ENCODE measurements at regions not wholly inside any gene's neighbourhood (a gene's known extent, or its start where the extent isn't known, plus 50 kb on each side); places are given as distances from the start of the nearest gene placed in this dataset.

- peak in 1 of 2 experiments; percentile 3 for DNase-seq
- TF ChIP-seq POLR2A (IDR thresholded peaks at IDR 0.05; ENCODE audit: low read length) (no peak), GATA1 (IDR thresholded peaks at IDR 0.05; ENCODE audit: low read depth, low read length) (no peak)
These were observed 93.8 kb downstream of the DMRTA2 start for GRCh38 chr1:50329332-50329932.

- TF ChIP-seq POLR2A (IDR thresholded peaks at IDR 0.05; ENCODE audit: low read length), result no peak
- no peak for TF ChIP-seq GATA1 (IDR thresholded peaks at IDR 0.05; ENCODE audit: low read depth, low read length)
- no peak for DNase-seq
These were observed 94.7 kb downstream of the DMRTA2 start for GRCh38 chr1:50328552-50328951.

- TF ChIP-seq POLR2A (IDR thresholded peaks at IDR 0.05; ENCODE audit: low read length) (no peak), GATA1 (IDR thresholded peaks at IDR 0.05; ENCODE audit: low read depth, low read length) (no peak)
- no peak for DNase-seq
These were observed 97.2 kb downstream of the DMRTA2 start for GRCh38 chr1:50326026-50326425.

- TF ChIP-seq POLR2A (IDR thresholded peaks at IDR 0.05; ENCODE audit: low read length) (no peak), GATA1 (IDR thresholded peaks at IDR 0.05; ENCODE audit: low read depth, low read length) (no peak)
- no peak for DNase-seq
These were observed 100.7 kb downstream of the DMRTA2 start for GRCh38 chr1:50322579-50322978.

GRCh38 chr1:50318428-50318827 is 104.8 kb downstream of the DMRTA2 start:
- DNase-seq, result no peak
- no peak for TF ChIP-seq GATA1 (IDR thresholded peaks at IDR 0.05; ENCODE audit: low read depth, low read length)
- TF ChIP-seq POLR2A (IDR thresholded peaks at IDR 0.05; ENCODE audit: low read length), result no peak

- DNase-seq, result peak; percentile 44 to 55
- TF ChIP-seq POLR2A (IDR thresholded peaks at IDR 0.05; ENCODE audit: low read length) (no peak), GATA1 (IDR thresholded peaks at IDR 0.05; ENCODE audit: low read depth, low read length) (no peak)
These were observed 114.4 kb downstream of the DMRTA2 start for GRCh38 chr1:50308878-50309277.

- TF ChIP-seq GATA1 (IDR thresholded peaks at IDR 0.05; ENCODE audit: low read depth, low read length) (no peak), POLR2A (IDR thresholded peaks at IDR 0.05; ENCODE audit: low read length) (no peak)
- DNase-seq, result no peak
These were observed 117.4 kb downstream of the DMRTA2 start for GRCh38 chr1:50305808-50306207.

GRCh38 chr1:50300297-50300696 is 122.9 kb downstream of the DMRTA2 start:
- TF ChIP-seq GATA1 (IDR thresholded peaks at IDR 0.05; ENCODE audit: low read depth, low read length) (no peak), POLR2A (IDR thresholded peaks at IDR 0.05; ENCODE audit: low read length) (no peak)

GRCh38 chr1:50295566-50295965 is 127.7 kb downstream of the DMRTA2 start:
- no peak for DNase-seq
- no peak for TF ChIP-seq POLR2A (IDR thresholded peaks at IDR 0.05; ENCODE audit: low read length)
- TF ChIP-seq GATA1 (IDR thresholded peaks at IDR 0.05; ENCODE audit: low read depth, low read length), result no peak

More at GRCh38 chr1:50300297-50300696, 122.9 kb downstream of the DMRTA2 start:
- DNase-seq, result no peak

GRCh38 chr1:50292276-50292675 is 131.0 kb downstream of the DMRTA2 start:
- DNase-seq, result no peak
- TF ChIP-seq GATA1 (IDR thresholded peaks at IDR 0.05; ENCODE audit: low read depth, low read length), result no peak
- no peak for TF ChIP-seq POLR2A (IDR thresholded peaks at IDR 0.05; ENCODE audit: low read length)

- TF ChIP-seq GATA1 (IDR thresholded peaks at IDR 0.05; ENCODE audit: low read depth, low read length), result no peak
- DNase-seq, result no peak
These were observed 133.7 kb downstream of the DMRTA2 start for GRCh38 chr1:50289495-50289894.

- TF ChIP-seq GATA1 (IDR thresholded peaks at IDR 0.05; ENCODE audit: low read depth, low read length) (no peak), POLR2A (IDR thresholded peaks at IDR 0.05; ENCODE audit: low read length) (no peak)
- no peak for DNase-seq
These were observed 137.2 kb downstream of the DMRTA2 start for GRCh38 chr1:50285994-50286393.

GRCh38 chr1:50279622-50280330 is 143.5 kb downstream of the DMRTA2 start:
- TF ChIP-seq POLR2A (IDR thresholded peaks at IDR 0.05; ENCODE audit: low read length) (no peak), GATA1 (IDR thresholded peaks at IDR 0.05; ENCODE audit: low read depth, low read length) (no peak)
- peak; percentile 12 to 42 for DNase-seq

- no peak for DNase-seq
- TF ChIP-seq POLR2A (IDR thresholded peaks at IDR 0.05; ENCODE audit: low read length), result no peak
- TF ChIP-seq GATA1 (IDR thresholded peaks at IDR 0.05; ENCODE audit: low read depth, low read length), result no peak
These were observed 144.3 kb downstream of the DMRTA2 start for GRCh38 chr1:50278961-50279360.

GRCh38 chr1:50278410-50278809 is 144.8 kb downstream of the DMRTA2 start:
- DNase-seq, result no peak
- TF ChIP-seq GATA1 (IDR thresholded peaks at IDR 0.05; ENCODE audit: low read depth, low read length), result no peak
- no peak for TF ChIP-seq POLR2A (IDR thresholded peaks at IDR 0.05; ENCODE audit: low read length)
